HCT116 (cell line): ENCODE measurements at regions not wholly inside any gene's neighbourhood (a gene's known extent, or its start where the extent isn't known, plus 50 kb on each side); places are given as distances from the start of the nearest gene placed in this dataset.

Experiments used
- ELF1 ChIP-seq: IDR thresholded peaks from 2 replicates; pipeline ENCODE4 v1.6.1; 2012; ENCODE audit warnings: low read depth, borderline replicate concordance
- EZH2 ChIP-seq: fragments of 200-600 bp; sonication (generic); IDR thresholded peaks from 2 replicates; pipeline ENCODE4 v1.6.1; 2017; ENCODE audit warnings: antibody characterized with exemption, mixed run types
- EZH2phosphoT487 ChIP-seq: fragments of 200-600 bp; IDR thresholded peaks from 2 replicates; pipeline ENCODE4 v1.6.1; 2018; ENCODE audit warnings: antibody characterized with exemption, borderline replicate concordance
- JUND ChIP-seq: IDR thresholded peaks from 2 replicates; pipeline ENCODE4 v1.6.1; 2012
- MAX ChIP-seq: IDR thresholded peaks from 2 replicates; pipeline ENCODE4 v1.6.1; 2012
- POLR2AphosphoS5 ChIP-seq: IDR thresholded peaks from 2 replicates; pipeline ENCODE4 v1.6.1; 2011; ENCODE audit warnings: mild to moderate bottlenecking, low read depth, low read length, moderate library complexity
- RAD21 ChIP-seq: IDR thresholded peaks from 2 replicates; pipeline ENCODE4 v1.6.1; 2012; ENCODE audit warnings: low read depth, mild to moderate bottlenecking
- REST ChIP-seq: IDR thresholded peaks from 2 replicates; pipeline ENCODE4 v1.6.1; 2012; ENCODE audit warnings: low read depth
- SIN3A ChIP-seq: IDR thresholded peaks from 2 replicates; pipeline ENCODE4 v1.6.1; 2012; ENCODE audit warnings: low read depth
- SP1 ChIP-seq: IDR thresholded peaks from 2 replicates; pipeline ENCODE4 v1.6.1; 2012; ENCODE audit warnings: low read depth
- ZFX ChIP-seq: fragments of 450-650 bp; IDR thresholded peaks from 2 replicates; pipeline ENCODE4 v1.6.1; 2017
- TF ChIP-seq, protein P1 (sequence below), 3 experiments: fragments of 200-600 bp in 1 of 3; sonication (generic) in 1 of 3; IDR thresholded peaks in 2 of 3; conservative IDR thresholded peaks in 1 of 3; 2 replicates each; pipeline ENCODE4 v1.5.1; 2012 to 2017; ENCODE audit warnings: low read depth in 2 of 3, low read length in 2 of 3, antibody characterized with exemption in 1 of 3, borderline replicate concordance in 1 of 3, control low read depth in 1 of 3, mild to moderate bottlenecking in 1 of 3, mixed read lengths in 1 of 3, mixed run types in 1 of 3, moderate library complexity in 1 of 3; ENCODE audit not compliant: insufficient read depth in 1 of 3

DNA sequence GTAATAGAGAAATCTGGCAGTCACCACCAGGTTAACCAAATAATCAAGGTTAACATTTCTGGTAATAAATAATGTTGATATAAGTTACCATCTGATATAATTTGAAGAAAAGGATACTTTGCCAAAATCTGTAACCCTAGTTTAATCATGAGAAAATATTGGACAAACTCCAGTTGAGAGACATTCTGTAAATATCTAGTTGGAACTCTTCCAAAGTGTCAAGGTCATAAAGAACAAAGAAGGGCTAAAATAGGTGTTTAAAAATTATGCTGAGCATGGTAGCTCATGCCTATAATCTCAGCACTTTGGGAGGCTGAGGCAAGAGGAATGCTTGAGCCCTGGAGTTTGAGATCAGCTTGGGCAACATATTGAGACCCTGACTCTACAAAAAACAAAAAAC, 253.3 kb downstream of the MRPS30 start:
- TF ChIP-seq, protein P1, sequence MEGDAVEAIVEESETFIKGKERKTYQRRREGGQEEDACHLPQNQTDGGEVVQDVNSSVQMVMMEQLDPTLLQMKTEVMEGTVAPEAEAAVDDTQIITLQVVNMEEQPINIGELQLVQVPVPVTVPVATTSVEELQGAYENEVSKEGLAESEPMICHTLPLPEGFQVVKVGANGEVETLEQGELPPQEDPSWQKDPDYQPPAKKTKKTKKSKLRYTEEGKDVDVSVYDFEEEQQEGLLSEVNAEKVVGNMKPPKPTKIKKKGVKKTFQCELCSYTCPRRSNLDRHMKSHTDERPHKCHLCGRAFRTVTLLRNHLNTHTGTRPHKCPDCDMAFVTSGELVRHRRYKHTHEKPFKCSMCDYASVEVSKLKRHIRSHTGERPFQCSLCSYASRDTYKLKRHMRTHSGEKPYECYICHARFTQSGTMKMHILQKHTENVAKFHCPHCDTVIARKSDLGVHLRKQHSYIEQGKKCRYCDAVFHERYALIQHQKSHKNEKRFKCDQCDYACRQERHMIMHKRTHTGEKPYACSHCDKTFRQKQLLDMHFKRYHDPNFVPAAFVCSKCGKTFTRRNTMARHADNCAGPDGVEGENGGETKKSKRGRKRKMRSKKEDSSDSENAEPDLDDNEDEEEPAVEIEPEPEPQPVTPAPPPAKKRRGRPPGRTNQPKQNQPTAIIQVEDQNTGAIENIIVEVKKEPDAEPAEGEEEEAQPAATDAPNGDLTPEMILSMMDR (IDR thresholded peaks at IDR 0.05 in 2 of 3, conservative IDR thresholded peaks at IDR 0.05 in 1 of 3; ENCODE audit: borderline replicate concordance in 1 of 3, insufficient read depth in 1 of 3, low read depth in 2 of 3, low read length in 2 of 3), result no peak
- TF ChIP-seq SIN3A (no peak), POLR2AphosphoS5 (no peak), JUND (no peak), EZH2 (no peak), RAD21 (no peak), ZFX (no peak), SP1 (no peak), MAX (no peak), ELF1 (no peak), EZH2phosphoT487 (no peak), REST (no peak)
